IgD-negative memory B cell (primary cell): ENCODE measurements at regions not wholly inside any gene's neighbourhood (a gene's known extent, or its start where the extent isn't known, plus 50 kb on each side); places are given as distances from the start of the nearest gene placed in this dataset.
"Not testable (repeated sequence)": the region's sequence is repeated elsewhere in the genome, so short reads cannot be mapped to it uniquely, and the experiment has no call there.

ENCODE experiments used
- H3K27ac Mint-ChIP-seq, 3 donors: one replicate each; pipeline ENCODE4 v1.8.0; 2020 to 2022; ENCODE audit warnings: mild to moderate bottlenecking in 3 of 3, mixed read lengths in 3 of 3, moderate library complexity in 1 of 3
- H3K27me3 Mint-ChIP-seq: one replicate; pipeline ENCODE4 v1.8.0; 2021; ENCODE audit warnings: mixed read lengths
- H3K36me3 Mint-ChIP-seq: one replicate; pipeline ENCODE4 v1.8.0; 2020; ENCODE audit warnings: mild to moderate bottlenecking, mixed read lengths
- H3K4me1 Mint-ChIP-seq, 3 donors: one replicate each; pipeline ENCODE4 v1.8.0; 2020 to 2022; ENCODE audit warnings: mixed read lengths in 3 of 3, mild to moderate bottlenecking in 1 of 3
- H3K4me3 Mint-ChIP-seq, 4 donors: one replicate each; pipeline ENCODE4 v1.8.0; 2020 to 2022; ENCODE audit warnings: mild to moderate bottlenecking in 4 of 4, mixed read lengths in 4 of 4, moderate library complexity in 3 of 4
- H3K9me3 Mint-ChIP-seq, 3 donors: one replicate each; pipeline ENCODE4 v1.8.0; 2020 to 2021; ENCODE audit warnings: mixed read lengths in 3 of 3, mild to moderate bottlenecking in 1 of 3

GRCh38 chr7:142443216-142444010 lies 185.6 kb upstream of the PRSS58 start:
- Mint-ChIP-seq H3K9me3 (no peaks in the 10 kb centered on the region), H3K27me3 (peaks cover 16% of the 10 kb centered on the region), H3K27ac (no peak overlapping the region), H3K4me3 (no peak overlapping the region), H3K36me3 (no peaks in the 10 kb centered on the region), H3K4me1 (peaks cover 0 to 15% (median 0%) of the 10 kb centered on the region in 3 donors)

DNA sequence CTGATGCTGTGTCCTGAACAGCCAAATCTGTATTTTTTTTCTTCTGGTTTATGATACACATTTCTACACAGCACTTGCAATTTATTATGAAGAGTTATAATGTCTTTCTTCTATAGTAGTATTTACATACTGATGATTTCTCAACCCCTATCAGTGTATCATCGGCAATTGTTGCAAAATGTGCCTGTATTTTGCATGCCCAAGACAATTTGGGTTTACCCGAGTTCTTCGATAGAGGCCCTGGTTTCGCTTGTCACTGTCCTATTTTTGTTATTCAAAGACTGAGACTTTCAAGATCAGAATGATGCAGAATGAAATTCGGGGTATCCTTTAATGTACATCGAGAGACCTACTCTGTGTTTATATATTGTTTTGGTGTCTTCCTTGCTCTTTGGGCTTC lies 184.5 kb upstream of the PRSS58 start:
- Mint-ChIP-seq H3K9me3 (no peaks in the 10 kb centered on the region), H3K4me3 (no peak overlapping the region), H3K27ac (no peak overlapping the region), H3K27me3 (peaks cover 18% of the 10 kb centered on the region), H3K36me3 (no peaks in the 10 kb centered on the region), H3K4me1 (peaks cover 0 to 15% (median 0%) of the 10 kb centered on the region in 3 donors)

DNA sequence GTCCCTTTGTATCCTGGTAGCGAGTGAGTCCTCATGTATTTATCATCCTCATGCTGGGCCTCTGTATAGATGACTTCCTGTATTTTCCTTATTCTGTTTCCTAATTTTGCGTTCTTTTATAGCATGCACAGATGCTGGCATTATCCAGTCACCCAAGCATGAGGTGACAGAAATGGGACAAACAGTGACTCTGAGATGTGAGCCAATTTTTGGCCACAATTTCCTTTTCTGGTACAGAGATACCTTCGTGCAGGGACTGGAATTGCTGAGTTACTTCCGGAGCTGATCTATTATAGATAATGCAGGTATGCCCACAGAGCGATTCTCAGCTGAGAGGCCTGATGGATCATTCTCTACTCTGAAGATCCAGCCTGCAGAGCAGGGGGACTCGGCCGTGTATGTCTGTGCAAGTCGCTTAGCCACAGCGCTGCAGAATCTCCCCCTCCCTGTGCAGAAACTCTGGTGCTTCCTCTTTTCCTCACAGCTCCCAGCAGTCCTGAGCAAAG lies 183.1 kb upstream of the PRSS58 start:
- H3K36me3 Mint-ChIP-seq = no peaks in the 10 kb centered on the region
- no peaks in the 10 kb centered on the region for H3K9me3 Mint-ChIP-seq
- H3K4me1 Mint-ChIP-seq = peaks cover 0 to 15% (median 1%) of the 10 kb centered on the region in 3 donors
- H3K4me3 Mint-ChIP-seq = no peak overlapping the region
- H3K27ac Mint-ChIP-seq = no peak overlapping the region
- peaks cover 18% of the 10 kb centered on the region for H3K27me3 Mint-ChIP-seq

- H3K27ac Mint-ChIP-seq = no peak overlapping the region
- no peak overlapping the region for H3K4me3 Mint-ChIP-seq
- H3K27me3 Mint-ChIP-seq = peaks cover 18% of the 10 kb centered on the region
- H3K36me3 Mint-ChIP-seq = no peaks in the 10 kb centered on the region
- peaks cover 0 to 16% (median 4%) of the 10 kb centered on the region in 3 donors for H3K4me1 Mint-ChIP-seq
- no peaks in the 10 kb centered on the region for H3K9me3 Mint-ChIP-seq
Measured at GRCh38 chr7:142440219-142440905, 182.5 kb upstream of the PRSS58 start.

GRCh38 chr7:142439739-142440138 lies 181.9 kb upstream of the PRSS58 start:
- Mint-ChIP-seq H3K4me1 (peaks cover 0 to 20% (median 4%) of the 10 kb centered on the region in 3 donors), H3K4me3 (no peak overlapping the region)

GRCh38 chr7:142438923-142439515 lies 181.2 kb upstream of the PRSS58 start:
- H3K27me3 Mint-ChIP-seq = peaks cover 18% of the 10 kb centered on the region
- no peaks in the 10 kb centered on the region for H3K36me3 Mint-ChIP-seq
- H3K9me3 Mint-ChIP-seq = no peaks in the 10 kb centered on the region
- H3K4me1 Mint-ChIP-seq = peaks cover 0 to 26% (median 9%) of the 10 kb centered on the region in 3 donors
- H3K4me3 Mint-ChIP-seq = no peak overlapping the region
- H3K27ac Mint-ChIP-seq = no peak overlapping the region

More at GRCh38 chr7:142439739-142440138, 181.9 kb upstream of the PRSS58 start:
- peaks cover 18% of the 10 kb centered on the region for H3K27me3 Mint-ChIP-seq
- no peaks in the 10 kb centered on the region for H3K9me3 Mint-ChIP-seq
- no peak overlapping the region for H3K27ac Mint-ChIP-seq
- H3K36me3 Mint-ChIP-seq = no peaks in the 10 kb centered on the region

- no peak overlapping the region for H3K4me3 Mint-ChIP-seq
- H3K36me3 Mint-ChIP-seq = no peaks in the 10 kb centered on the region
- no peak overlapping the region for H3K27ac Mint-ChIP-seq
Measured at GRCh38 chr7:142438235-142438922, 180.5 kb upstream of the PRSS58 start.

GRCh38 chr7:142437741-142438140 lies 179.9 kb upstream of the PRSS58 start:
- no peaks in the 10 kb centered on the region for H3K36me3 Mint-ChIP-seq

More at GRCh38 chr7:142438235-142438922, 180.5 kb upstream of the PRSS58 start:
- H3K4me1 Mint-ChIP-seq = peaks cover 0 to 26% (median 9%) of the 10 kb centered on the region in 3 donors
- peaks cover 18% of the 10 kb centered on the region for H3K27me3 Mint-ChIP-seq
- no peaks in the 10 kb centered on the region for H3K9me3 Mint-ChIP-seq

GRCh38 chr7:142436601-142437000 lies 178.7 kb upstream of the PRSS58 start:
- Mint-ChIP-seq H3K4me3 (no peak overlapping the region), H3K4me1 (peaks cover 0 to 21% (median 9%) of the 10 kb centered on the region in 3 donors), H3K27me3 (peaks cover 14% of the 10 kb centered on the region), H3K9me3 (no peaks in the 10 kb centered on the region), H3K36me3 (no peaks in the 10 kb centered on the region), H3K27ac (no peak overlapping the region)

More at GRCh38 chr7:142437741-142438140, 179.9 kb upstream of the PRSS58 start:
- Mint-ChIP-seq H3K4me1 (peaks cover 0 to 24% (median 9%) of the 10 kb centered on the region in 3 donors), H3K9me3 (no peaks in the 10 kb centered on the region), H3K27me3 (peaks cover 16% of the 10 kb centered on the region), H3K4me3 (no peak overlapping the region), H3K27ac (no peak overlapping the region)

DNA sequence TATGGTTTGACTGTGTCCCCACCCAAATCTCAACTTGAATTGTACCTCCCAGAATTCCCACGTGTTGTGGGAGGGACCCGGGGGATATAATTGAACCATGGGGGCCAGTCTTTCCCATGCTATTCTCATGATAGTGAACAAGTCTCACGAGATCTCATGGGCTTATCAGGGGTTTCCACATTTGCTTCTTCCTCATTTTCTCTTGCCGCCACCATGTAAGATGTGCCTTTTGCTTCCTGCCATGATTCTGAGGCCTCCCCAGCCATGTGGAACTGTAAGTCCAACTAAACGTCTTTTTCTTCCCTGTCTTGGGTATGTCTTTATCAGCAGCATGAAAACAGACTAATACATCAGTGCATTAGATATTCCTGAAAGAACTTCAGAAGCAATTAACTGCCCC lies 177.7 kb upstream of the PRSS58 start:
- peaks cover 0 to 13% (median 9%) of the 10 kb centered on the region in 3 donors for H3K4me1 Mint-ChIP-seq
- not testable (repeated sequence) for H3K27ac Mint-ChIP-seq, H3K9me3 Mint-ChIP-seq, H3K36me3 Mint-ChIP-seq
- peak overlapping the region in 1 of 4 donors; percentile 39 for H3K4me3 Mint-ChIP-seq
- H3K27me3 Mint-ChIP-seq = peaks cover 11% of the 10 kb centered on the region

GRCh38 chr7:142434666-142435167 lies 176.9 kb upstream of the PRSS58 start:
- Mint-ChIP-seq H3K9me3 (no peaks in the 10 kb centered on the region), H3K27ac (peak overlapping the region in 2 of 3 donors; percentile 36 to 50), H3K4me1 (peaks cover 0 to 13% (median 9%) of the 10 kb centered on the region in 3 donors), H3K4me3 (peak overlapping the region in 2 of 4 donors; percentile 31 to 71), H3K36me3 (peaks cover 2% of the 10 kb centered on the region), H3K27me3 (peaks cover 7% of the 10 kb centered on the region)

- not testable (repeated sequence) for H3K9me3 Mint-ChIP-seq, H3K36me3 Mint-ChIP-seq, H3K27me3 Mint-ChIP-seq, H3K27ac Mint-ChIP-seq
- H3K4me1 Mint-ChIP-seq = peaks cover 0 to 13% (median 9%) of the 10 kb centered on the region in 3 donors
- H3K4me3 Mint-ChIP-seq = peak overlapping the region in 2 of 4 donors; percentile 19 to 31
Measured at GRCh38 chr7:142434133-142434532, 176.3 kb upstream of the PRSS58 start.

GRCh38 chr7:142432377-142432776 lies 174.5 kb upstream of the PRSS58 start:
- Mint-ChIP-seq H3K4me1 (peaks cover 0 to 13% (median 9%) of the 10 kb centered on the region in 3 donors), H3K9me3 (no peaks in the 10 kb centered on the region), H3K27ac (no peak overlapping the region), H3K27me3 (peaks cover 2% of the 10 kb centered on the region), H3K36me3 (peaks cover 2% of the 10 kb centered on the region), H3K4me3 (no peak overlapping the region)

DNA sequence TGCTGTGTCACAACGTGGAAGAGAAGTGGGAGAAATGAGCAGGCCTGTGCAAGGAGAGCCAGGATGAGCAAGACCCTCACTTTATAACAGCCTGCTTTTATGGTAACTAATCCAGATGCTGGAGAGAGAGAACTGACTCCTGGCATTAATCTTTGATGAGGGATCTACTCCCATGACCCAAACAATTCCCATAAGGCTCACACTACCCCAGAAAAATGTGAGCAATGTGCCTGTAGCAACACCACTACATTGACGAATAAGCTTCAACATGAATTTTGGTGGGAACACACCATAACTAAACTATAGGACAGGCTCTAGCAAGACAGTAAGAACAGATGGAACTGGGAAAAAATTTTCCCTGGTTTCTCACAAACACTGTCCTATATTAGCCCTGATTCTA lies 173.6 kb upstream of the PRSS58 start:
- Mint-ChIP-seq H3K27ac (no peak overlapping the region), H3K36me3 (peaks cover 2% of the 10 kb centered on the region), H3K4me1 (peaks cover 0 to 13% (median 9%) of the 10 kb centered on the region in 3 donors), H3K9me3 (no peaks in the 10 kb centered on the region), H3K27me3 (peaks cover 4% of the 10 kb centered on the region), H3K4me3 (no peak overlapping the region)
